ENCODE measurements at regions not wholly inside any gene's neighbourhood (a gene's known extent, or its start where the extent isn't known, plus 50 kb on each side); places are given as distances from the start of the nearest gene placed in this dataset.

GRCh38 chr5:130978475-130978874 is 186.6 kb downstream of the HINT1 start:
- TF ChIP-seq CTCF (IDR thresholded peaks at IDR 0.05; ENCODE audit: control extremely low read depth in 1 of 3, insufficient read depth in 1 of 3, low read depth in 1 of 3, low read length in 3 of 3) = no peak
- no peak for TF ChIP-seq POLR2A (IDR thresholded peaks at IDR 0.05; ENCODE audit: control extremely low read depth in 1 of 2, low read depth in 2 of 2, low read length in 2 of 2)
- TF ChIP-seq TCF12 (IDR thresholded peaks at IDR 0.05; ENCODE audit: low read depth, low read length) = no peak
- no peak for TF ChIP-seq RBBP5 (IDR thresholded peaks at IDR 0.05; ENCODE audit: borderline replicate concordance, low read depth, low read length)
- no peak for TF ChIP-seq EP300 (IDR thresholded peaks at IDR 0.05; ENCODE audit: borderline replicate concordance in 1 of 2, low read depth in 2 of 2, low read length in 2 of 2)
- TF ChIP-seq TEAD4 (IDR thresholded peaks at IDR 0.05; ENCODE audit: low read depth, low read length) = no peak
- no peak for TF ChIP-seq TBP (IDR thresholded peaks at IDR 0.05; ENCODE audit: low read depth, low read length)
- TF ChIP-seq, protein P1, sequence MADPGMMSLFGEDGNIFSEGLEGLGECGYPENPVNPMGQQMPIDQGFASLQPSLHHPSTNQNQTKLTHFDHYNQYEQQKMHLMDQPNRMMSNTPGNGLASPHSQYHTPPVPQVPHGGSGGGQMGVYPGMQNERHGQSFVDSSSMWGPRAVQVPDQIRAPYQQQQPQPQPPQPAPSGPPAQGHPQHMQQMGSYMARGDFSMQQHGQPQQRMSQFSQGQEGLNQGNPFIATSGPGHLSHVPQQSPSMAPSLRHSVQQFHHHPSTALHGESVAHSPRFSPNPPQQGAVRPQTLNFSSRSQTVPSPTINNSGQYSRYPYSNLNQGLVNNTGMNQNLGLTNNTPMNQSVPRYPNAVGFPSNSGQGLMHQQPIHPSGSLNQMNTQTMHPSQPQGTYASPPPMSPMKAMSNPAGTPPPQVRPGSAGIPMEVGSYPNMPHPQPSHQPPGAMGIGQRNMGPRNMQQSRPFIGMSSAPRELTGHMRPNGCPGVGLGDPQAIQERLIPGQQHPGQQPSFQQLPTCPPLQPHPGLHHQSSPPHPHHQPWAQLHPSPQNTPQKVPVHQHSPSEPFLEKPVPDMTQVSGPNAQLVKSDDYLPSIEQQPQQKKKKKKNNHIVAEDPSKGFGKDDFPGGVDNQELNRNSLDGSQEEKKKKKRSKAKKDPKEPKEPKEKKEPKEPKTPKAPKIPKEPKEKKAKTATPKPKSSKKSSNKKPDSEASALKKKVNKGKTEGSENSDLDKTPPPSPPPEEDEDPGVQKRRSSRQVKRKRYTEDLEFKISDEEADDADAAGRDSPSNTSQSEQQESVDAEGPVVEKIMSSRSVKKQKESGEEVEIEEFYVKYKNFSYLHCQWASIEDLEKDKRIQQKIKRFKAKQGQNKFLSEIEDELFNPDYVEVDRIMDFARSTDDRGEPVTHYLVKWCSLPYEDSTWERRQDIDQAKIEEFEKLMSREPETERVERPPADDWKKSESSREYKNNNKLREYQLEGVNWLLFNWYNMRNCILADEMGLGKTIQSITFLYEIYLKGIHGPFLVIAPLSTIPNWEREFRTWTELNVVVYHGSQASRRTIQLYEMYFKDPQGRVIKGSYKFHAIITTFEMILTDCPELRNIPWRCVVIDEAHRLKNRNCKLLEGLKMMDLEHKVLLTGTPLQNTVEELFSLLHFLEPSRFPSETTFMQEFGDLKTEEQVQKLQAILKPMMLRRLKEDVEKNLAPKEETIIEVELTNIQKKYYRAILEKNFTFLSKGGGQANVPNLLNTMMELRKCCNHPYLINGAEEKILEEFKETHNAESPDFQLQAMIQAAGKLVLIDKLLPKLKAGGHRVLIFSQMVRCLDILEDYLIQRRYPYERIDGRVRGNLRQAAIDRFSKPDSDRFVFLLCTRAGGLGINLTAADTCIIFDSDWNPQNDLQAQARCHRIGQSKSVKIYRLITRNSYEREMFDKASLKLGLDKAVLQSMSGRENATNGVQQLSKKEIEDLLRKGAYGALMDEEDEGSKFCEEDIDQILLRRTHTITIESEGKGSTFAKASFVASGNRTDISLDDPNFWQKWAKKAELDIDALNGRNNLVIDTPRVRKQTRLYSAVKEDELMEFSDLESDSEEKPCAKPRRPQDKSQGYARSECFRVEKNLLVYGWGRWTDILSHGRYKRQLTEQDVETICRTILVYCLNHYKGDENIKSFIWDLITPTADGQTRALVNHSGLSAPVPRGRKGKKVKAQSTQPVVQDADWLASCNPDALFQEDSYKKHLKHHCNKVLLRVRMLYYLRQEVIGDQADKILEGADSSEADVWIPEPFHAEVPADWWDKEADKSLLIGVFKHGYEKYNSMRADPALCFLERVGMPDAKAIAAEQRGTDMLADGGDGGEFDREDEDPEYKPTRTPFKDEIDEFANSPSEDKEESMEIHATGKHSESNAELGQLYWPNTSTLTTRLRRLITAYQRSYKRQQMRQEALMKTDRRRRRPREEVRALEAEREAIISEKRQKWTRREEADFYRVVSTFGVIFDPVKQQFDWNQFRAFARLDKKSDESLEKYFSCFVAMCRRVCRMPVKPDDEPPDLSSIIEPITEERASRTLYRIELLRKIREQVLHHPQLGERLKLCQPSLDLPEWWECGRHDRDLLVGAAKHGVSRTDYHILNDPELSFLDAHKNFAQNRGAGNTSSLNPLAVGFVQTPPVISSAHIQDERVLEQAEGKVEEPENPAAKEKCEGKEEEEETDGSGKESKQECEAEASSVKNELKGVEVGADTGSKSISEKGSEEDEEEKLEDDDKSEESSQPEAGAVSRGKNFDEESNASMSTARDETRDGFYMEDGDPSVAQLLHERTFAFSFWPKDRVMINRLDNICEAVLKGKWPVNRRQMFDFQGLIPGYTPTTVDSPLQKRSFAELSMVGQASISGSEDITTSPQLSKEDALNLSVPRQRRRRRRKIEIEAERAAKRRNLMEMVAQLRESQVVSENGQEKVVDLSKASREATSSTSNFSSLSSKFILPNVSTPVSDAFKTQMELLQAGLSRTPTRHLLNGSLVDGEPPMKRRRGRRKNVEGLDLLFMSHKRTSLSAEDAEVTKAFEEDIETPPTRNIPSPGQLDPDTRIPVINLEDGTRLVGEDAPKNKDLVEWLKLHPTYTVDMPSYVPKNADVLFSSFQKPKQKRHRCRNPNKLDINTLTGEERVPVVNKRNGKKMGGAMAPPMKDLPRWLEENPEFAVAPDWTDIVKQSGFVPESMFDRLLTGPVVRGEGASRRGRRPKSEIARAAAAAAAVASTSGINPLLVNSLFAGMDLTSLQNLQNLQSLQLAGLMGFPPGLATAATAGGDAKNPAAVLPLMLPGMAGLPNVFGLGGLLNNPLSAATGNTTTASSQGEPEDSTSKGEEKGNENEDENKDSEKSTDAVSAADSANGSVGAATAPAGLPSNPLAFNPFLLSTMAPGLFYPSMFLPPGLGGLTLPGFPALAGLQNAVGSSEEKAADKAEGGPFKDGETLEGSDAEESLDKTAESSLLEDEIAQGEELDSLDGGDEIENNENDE (IDR thresholded peaks at IDR 0.05; ENCODE audit: insufficient replicate concordance, low read length) = no peak
- no peak for TF ChIP-seq POLR2AphosphoS5 (IDR thresholded peaks at IDR 0.05; ENCODE audit: low read depth, low read length)
- no peak for TF ChIP-seq GABPA (IDR thresholded peaks at IDR 0.05; ENCODE audit: borderline replicate concordance, insufficient read depth, low read length)
- no peak for TF ChIP-seq YY1 (IDR thresholded peaks at IDR 0.05; ENCODE audit: low read depth, low read length)

Data from H1 (cell line).